Right ventricle myocardium inferior (tissue), 1 donor: ENCODE measurements at regions not wholly inside any gene's neighbourhood (a gene's known extent, or its start where the extent isn't known, plus 50 kb on each side); places are given as distances from the start of the nearest gene placed in this dataset.

Source experiments
- ATAC-seq: fragments of 200-7000 bp; cut with Tn5 transposase; one replicate; pipeline ENCODE4 v1.9.1; 2020; ENCODE audit warnings: mild to moderate bottlenecking, moderate library complexity
- DNase-seq: peaks from one replicate; pipeline ENCODE4 v3.0.0; 2021; ENCODE audit errors: missing footprints
- intact Hi-C: fragments of 100-400 bp; cut with DNase I; formaldehyde crosslinking; loops from one replicate; pipeline ENCODE4 v1.11.0; 2022
- donor health status: DM: no; HTN: yes; CAD: no; lungs with severe emphysema.

- DNase-seq (no peak), ATAC-seq (no peak)
- intact Hi-C loops = loop anchor here (10.0 kb wide), 3 partner anchors 380 to 660 kb away; no protein-coding TSS in a partner anchor
These were observed 431.8 kb upstream of the MGMT start for GRCh38 chr10:129035052-129035827.

GRCh38 chr10:129038522-129038921, 428.5 kb upstream of the MGMT start:
- no peak for ATAC-seq
- DNase-seq = no peak
- intact Hi-C loops = loop anchor here (10.0 kb wide), 3 partner anchors 376 to 656 kb away; no protein-coding TSS in a partner anchor

- intact Hi-C loops = loop anchor here (10.0 kb wide), 3 partner anchors 375 to 655 kb away; no protein-coding TSS in a partner anchor
- no peak for ATAC-seq
- DNase-seq = no peak
These were observed 427.4 kb upstream of the MGMT start for GRCh38 chr10:129039406-129040370.

GRCh38 chr10:129040377-129040776, 426.7 kb upstream of the MGMT start:
- ATAC-seq = no peak
- no peak for DNase-seq
- intact Hi-C loops = no loop called here

GRCh38 chr10:129041916-129042315, 425.1 kb upstream of the MGMT start:
- ATAC-seq (no peak), DNase-seq (no peak)
- intact Hi-C loops = no loop called here

GRCh38 chr10:129042776-129043595, 424.1 kb upstream of the MGMT start:
- intact Hi-C loops = no loop called here
- no peak for DNase-seq

GRCh38 chr10:129043691-129044090, 423.4 kb upstream of the MGMT start:
- intact Hi-C loops = no loop called here
- DNase-seq (no peak), ATAC-seq (no peak)

More at GRCh38 chr10:129042776-129043595, 424.1 kb upstream of the MGMT start:
- ATAC-seq = no peak

GRCh38 chr10:129045599-129045998, 421.4 kb upstream of the MGMT start:
- intact Hi-C loops = no loop called here
- DNase-seq = no peak
- ATAC-seq = no peak

- DNase-seq = no peak
These were observed 420.9 kb upstream of the MGMT start for GRCh38 chr10:129046065-129046681.

GRCh38 chr10:129046962-129047361, 420.1 kb upstream of the MGMT start:
- ATAC-seq = no peak
- DNase-seq = no peak
- intact Hi-C loops = no loop called here

More at GRCh38 chr10:129046065-129046681, 420.9 kb upstream of the MGMT start:
- intact Hi-C loops = no loop called here
- ATAC-seq = peak; percentile 53

GRCh38 chr10:129047600-129047999, 419.4 kb upstream of the MGMT start:
- intact Hi-C loops = no loop called here
- ATAC-seq (no peak), DNase-seq (no peak)

- ATAC-seq (no peak), DNase-seq (no peak)
- intact Hi-C loops = no loop called here
These were observed 418.5 kb upstream of the MGMT start for GRCh38 chr10:129048513-129048912.

- intact Hi-C loops = no loop called here
- DNase-seq = no peak
- no peak for ATAC-seq
These were observed 417.5 kb upstream of the MGMT start for GRCh38 chr10:129049501-129049900.

GRCh38 chr10:129055225-129055624, 411.8 kb upstream of the MGMT start:
- intact Hi-C loops = no loop called here
- DNase-seq (no peak), ATAC-seq (no peak)

- no peak for DNase-seq
- ATAC-seq = no peak
- intact Hi-C loops = no loop called here
These were observed 411.1 kb upstream of the MGMT start for GRCh38 chr10:129055986-129056385.

- ATAC-seq (no peak), DNase-seq (no peak)
- intact Hi-C loops = no loop called here
These were observed 410.0 kb upstream of the MGMT start for GRCh38 chr10:129056734-129057689.
